HEK293 (cell line): ENCODE measurements at regions not wholly inside any gene's neighbourhood (a gene's known extent, or its start where the extent isn't known, plus 50 kb on each side); places are given as distances from the start of the nearest gene placed in this dataset.

ENCODE experiments used
- CTCF ChIA-PET: fragments of 350-600 bp; formaldehyde crosslinking; extraction: SDS; loops from one replicate; lab custom pipeline; 2021; ENCODE audit warnings: antibody characterized with exemption; lab: Yijun Ruan, JAX
- POLR2A ChIA-PET: fragments of 300-600 bp; formaldehyde crosslinking; extraction: SDS; loops from one replicate; lab custom pipeline; 2020; ENCODE audit warnings: antibody characterized with exemption, inconsistent platforms; lab: Yijun Ruan, JAX
- H3K27ac ChIP-seq: fragments of 200-500 bp; sonication (Bioruptor generic); 2 replicates; pipeline ENCODE4 v1.5.1; 2014; ENCODE audit warnings: low read depth, low read length, control low read depth, inconsistent platforms; ENCODE audit errors: extremely low read depth
- H3K36me3 ChIP-seq, 2 experiments: fragments of 200-500 bp in 1 of 2; sonication (Bioruptor generic) in 1 of 2; 1 replicate in 1 of 2; 2 replicates in 1 of 2; pipeline ENCODE4 v1.5.1; 2014 to 2017; ENCODE audit warnings: inconsistent platforms in 2 of 2, low read length in 2 of 2; ENCODE audit not compliant: control insufficient read depth in 2 of 2, insufficient read depth in 1 of 2
- H3K4me1 ChIP-seq: fragments of 200-500 bp; sonication (Bioruptor generic); 2 replicates; pipeline ENCODE4 v1.5.1; 2014; ENCODE audit warnings: mild to moderate bottlenecking, low read length, inconsistent platforms; ENCODE audit not compliant: control insufficient read depth, insufficient read depth
- H3K4me3 ChIP-seq: 2 replicates; pipeline ENCODE4 v1.5.1; 2011; ENCODE audit warnings: low read depth, mild to moderate bottlenecking, control low read depth, low read length, moderate library complexity
- H3K9me3 ChIP-seq: fragments of 200-500 bp; sonication (Bioruptor generic); 2 replicates; pipeline ENCODE4 v1.5.1; 2014; ENCODE audit warnings: low read depth, low read length, inconsistent platforms; ENCODE audit not compliant: control insufficient read depth, insufficient read depth
- IKZF3 ChIP-seq: fragments of 450-650 bp; IDR thresholded peaks from 2 replicates; pipeline ENCODE4 v1.5.0; 2018; ENCODE audit warnings: missing biosample characterization, mild to moderate bottlenecking, missing genetic modification characterization, moderate library complexity
- KLF1 ChIP-seq: fragments of 450-650 bp; formaldehyde crosslinking; IDR thresholded peaks from 2 replicates; pipeline ENCODE4 v1.5.1; 2016; ENCODE audit warnings: missing biosample characterization, missing genetic modification characterization
- SCRT1 ChIP-seq: fragments of 450-650 bp; formaldehyde crosslinking; IDR thresholded peaks from 2 replicates; pipeline ENCODE4 v1.5.1; 2016; ENCODE audit warnings: missing biosample characterization, missing genetic modification characterization, borderline replicate concordance
- ZBTB48 ChIP-seq: fragments of 450-650 bp; formaldehyde crosslinking; IDR thresholded peaks from 2 replicates; pipeline ENCODE4 v1.5.1; 2016; ENCODE audit warnings: missing biosample characterization, missing genetic modification characterization
- ZEB2 ChIP-seq: fragments of 450-650 bp; formaldehyde crosslinking; IDR thresholded peaks from 2 replicates; pipeline ENCODE4 v1.5.1; 2016; ENCODE audit warnings: missing biosample characterization, missing genetic modification characterization
- ZFP37 ChIP-seq: fragments of 450-650 bp; formaldehyde crosslinking; IDR thresholded peaks from 2 replicates; pipeline ENCODE4 v1.5.1; 2016; ENCODE audit warnings: missing biosample characterization, missing genetic modification characterization
- ZNF155 ChIP-seq: fragments of 450-650 bp; formaldehyde crosslinking; IDR thresholded peaks from 2 replicates; pipeline ENCODE4 v1.5.1; 2016; ENCODE audit warnings: missing biosample characterization, missing genetic modification characterization
- ZNF214 ChIP-seq: fragments of 450-650 bp; formaldehyde crosslinking; IDR thresholded peaks from 2 replicates; pipeline ENCODE4 v1.5.1; 2017; ENCODE audit warnings: missing biosample characterization, mild to moderate bottlenecking, missing genetic modification characterization, borderline replicate concordance
- ZNF292 ChIP-seq: fragments of 450-650 bp; formaldehyde crosslinking; IDR thresholded peaks from 2 replicates; pipeline ENCODE4 v1.5.1; 2016; ENCODE audit warnings: low read depth, missing biosample characterization, missing genetic modification characterization, borderline replicate concordance
- ZNF354C ChIP-seq: fragments of 450-650 bp; formaldehyde crosslinking; IDR thresholded peaks from 2 replicates; pipeline ENCODE4 v1.5.1; 2016; ENCODE audit warnings: missing biosample characterization, missing genetic modification characterization, low read depth, borderline replicate concordance
- ZNF398 ChIP-seq: fragments of 450-650 bp; formaldehyde crosslinking; IDR thresholded peaks from 2 replicates; pipeline ENCODE4 v1.5.1; 2017; ENCODE audit warnings: missing biosample characterization, missing genetic modification characterization
- ZNF529 ChIP-seq: fragments of 450-650 bp; formaldehyde crosslinking; IDR thresholded peaks from 2 replicates; pipeline ENCODE4 v1.5.1; 2017; ENCODE audit warnings: missing genetic modification characterization, missing biosample characterization; ENCODE audit not compliant: insufficient replicate concordance
- ZNF549 ChIP-seq: fragments of 450-650 bp; IDR thresholded peaks from 2 replicates; pipeline ENCODE4 v1.5.1; 2018; ENCODE audit warnings: missing biosample characterization, missing genetic modification characterization, mild to moderate bottlenecking, inconsistent platforms, moderate library complexity
- ZNF623 ChIP-seq: fragments of 450-650 bp; formaldehyde crosslinking; IDR thresholded peaks from 2 replicates; pipeline ENCODE4 v1.5.1; 2016; ENCODE audit warnings: missing biosample characterization, missing genetic modification characterization
- ZNF626 ChIP-seq: fragments of 450-650 bp; sonication (Bioruptor Pico); formaldehyde crosslinking; IDR thresholded peaks from 2 replicates; pipeline ENCODE4 v1.5.1; 2018; ENCODE audit warnings: missing biosample characterization, missing genetic modification characterization, inconsistent platforms
- ZNF660 ChIP-seq: fragments of 450-650 bp; IDR thresholded peaks from 2 replicates; pipeline ENCODE4 v1.5.1; 2018; ENCODE audit warnings: missing biosample characterization, mild to moderate bottlenecking, missing genetic modification characterization
- ZNF677 ChIP-seq: fragments of 450-650 bp; IDR thresholded peaks from 2 replicates; pipeline ENCODE4 v1.5.0; 2018; ENCODE audit warnings: missing biosample characterization, mild to moderate bottlenecking, missing genetic modification characterization, moderate library complexity
- ZNF701 ChIP-seq: fragments of 450-650 bp; formaldehyde crosslinking; IDR thresholded peaks from 2 replicates; pipeline ENCODE4 v1.5.1; 2016; ENCODE audit warnings: missing biosample characterization, missing genetic modification characterization
- ZNF777 ChIP-seq: fragments of 450-650 bp; formaldehyde crosslinking; IDR thresholded peaks from 2 replicates; pipeline ENCODE4 v1.5.1; 2017; ENCODE audit warnings: missing biosample characterization, missing genetic modification characterization, borderline replicate concordance
- ZNF792 ChIP-seq: fragments of 450-650 bp; formaldehyde crosslinking; IDR thresholded peaks from 2 replicates; pipeline ENCODE4 v1.5.1; 2016; ENCODE audit warnings: missing biosample characterization, missing genetic modification characterization
- ZSCAN5A ChIP-seq: fragments of 450-650 bp; formaldehyde crosslinking; IDR thresholded peaks from 2 replicates; pipeline ENCODE4 v1.5.1; 2016; ENCODE audit warnings: missing biosample characterization, missing genetic modification characterization
- TF ChIP-seq, protein P1 (sequence below): fragments of 450-650 bp; formaldehyde crosslinking; IDR thresholded peaks from 2 replicates; pipeline ENCODE4 v1.5.1; 2016; ENCODE audit warnings: missing biosample characterization, missing genetic modification characterization
- TF ChIP-seq, protein P2 (sequence below): fragments of 450-650 bp; IDR thresholded peaks from 2 replicates; pipeline ENCODE4 v1.5.1; 2018; ENCODE audit warnings: missing biosample characterization, missing genetic modification characterization

GRCh38 chr9:87187656-87188055, 240.3 kb upstream of the GAS1 start (continued):
- TF ChIP-seq ZNF398 (tag by site-specific recombination) (no peak), ZNF354C (tag by site-specific recombination) (no peak), ZNF292 (tag by site-specific recombination) (no peak), ZNF623 (tag by site-specific recombination) (no peak), ZNF660 (tag by site-specific recombination) (no peak), ZNF626 (tag by site-specific recombination) (no peak), SCRT1 (tag by site-specific recombination) (no peak), ZNF529 (tag by site-specific recombination) (no peak), ZBTB48 (tag by site-specific recombination) (no peak)
- TF ChIP-seq, protein P1, sequence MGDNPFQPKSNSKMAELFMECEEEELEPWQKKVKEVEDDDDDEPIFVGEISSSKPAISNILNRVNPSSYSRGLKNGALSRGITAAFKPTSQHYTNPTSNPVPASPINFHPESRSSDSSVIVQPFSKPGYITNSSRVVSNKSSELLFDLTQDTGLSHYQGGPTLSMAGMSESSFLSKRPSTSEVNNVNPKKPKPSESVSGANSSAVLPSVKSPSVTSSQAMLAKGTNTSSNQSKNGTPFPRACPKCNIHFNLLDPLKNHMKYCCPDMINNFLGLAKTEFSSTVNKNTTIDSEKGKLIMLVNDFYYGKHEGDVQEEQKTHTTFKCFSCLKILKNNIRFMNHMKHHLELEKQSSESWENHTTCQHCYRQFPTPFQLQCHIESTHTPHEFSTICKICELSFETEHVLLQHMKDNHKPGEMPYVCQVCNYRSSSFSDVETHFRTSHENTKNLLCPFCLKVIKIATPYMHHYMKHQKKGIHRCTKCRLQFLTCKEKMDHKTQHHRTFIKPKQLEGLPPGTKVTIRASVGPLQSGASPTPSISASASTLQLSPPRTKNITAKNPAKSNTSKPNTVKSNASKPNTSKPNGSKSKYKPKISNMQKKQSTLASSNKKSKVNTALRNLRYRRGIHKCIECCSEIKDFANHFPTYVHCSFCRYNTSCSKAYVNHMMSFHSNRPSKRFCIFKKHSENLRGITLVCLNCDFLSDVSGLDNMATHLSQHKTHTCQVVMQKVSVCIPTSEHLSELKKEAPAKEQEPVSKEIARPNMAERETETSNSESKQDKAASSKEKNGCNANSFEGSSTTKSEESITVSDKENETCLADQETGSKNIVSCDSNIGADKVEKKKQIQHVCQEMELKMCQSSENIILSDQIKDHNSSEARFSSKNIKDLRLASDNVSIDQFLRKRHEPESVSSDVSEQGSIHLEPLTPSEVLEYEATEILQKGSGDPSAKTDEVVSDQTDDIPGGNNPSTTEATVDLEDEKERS (tag by site-specific recombination), result no peak

- Histone ChIP-seq H3K9me3 (no peaks in the 10 kb centered on the region), H3K36me3 (no peaks in the 10 kb centered on the region)
- CTCF ChIA-PET, result interaction anchor here (0.8 to 1.0 kb wide), 2 partner anchors 64 to 774 kb away, joined by 3 read pairs; no protein-coding TSS in a partner anchor
- POLR2A ChIA-PET, result no interaction called here
- TF ChIP-seq ZNF792 (no peak), ZNF214 (tag by site-specific recombination) (no peak), ZFP37 (tag by site-specific recombination) (no peak), IKZF3 (tag by site-specific recombination) (no peak), ZNF155 (tag by site-specific recombination) (no peak), ZNF549 (tag by site-specific recombination) (no peak), ZNF777 (tag by site-specific recombination) (no peak), ZEB2 (tag by site-specific recombination) (no peak), ZNF701 (tag by site-specific recombination) (no peak), KLF1 (tag by site-specific recombination) (no peak), ZSCAN5A (tag by site-specific recombination) (no peak), ZNF677 (no peak)
- TF ChIP-seq, protein P2, sequence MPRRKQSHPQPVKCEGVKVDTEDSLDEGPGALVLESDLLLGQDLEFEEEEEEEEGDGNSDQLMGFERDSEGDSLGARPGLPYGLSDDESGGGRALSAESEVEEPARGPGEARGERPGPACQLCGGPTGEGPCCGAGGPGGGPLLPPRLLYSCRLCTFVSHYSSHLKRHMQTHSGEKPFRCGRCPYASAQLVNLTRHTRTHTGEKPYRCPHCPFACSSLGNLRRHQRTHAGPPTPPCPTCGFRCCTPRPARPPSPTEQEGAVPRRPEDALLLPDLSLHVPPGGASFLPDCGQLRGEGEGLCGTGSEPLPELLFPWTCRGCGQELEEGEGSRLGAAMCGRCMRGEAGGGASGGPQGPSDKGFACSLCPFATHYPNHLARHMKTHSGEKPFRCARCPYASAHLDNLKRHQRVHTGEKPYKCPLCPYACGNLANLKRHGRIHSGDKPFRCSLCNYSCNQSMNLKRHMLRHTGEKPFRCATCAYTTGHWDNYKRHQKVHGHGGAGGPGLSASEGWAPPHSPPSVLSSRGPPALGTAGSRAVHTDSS (tag by site-specific recombination), result no peak
- TF ChIP-seq, all 188 proteins: peak for 0
- H3K4me1 ChIP-seq, result no peaks in the 10 kb centered on the region; the same call in 1 of the 2 replicates
- H3K27ac ChIP-seq, result no peak overlapping the region
- H3K4me3 ChIP-seq, result no peak overlapping the region
These were observed 241.7 kb upstream of the GAS1 start for GRCh38 chr9:87189006-87189405.
